Epithelial cell of esophagus (primary cell): ENCODE measurements at regions not wholly inside any gene's neighbourhood (a gene's known extent, or its start where the extent isn't known, plus 50 kb on each side); places are given as distances from the start of the nearest gene placed in this dataset.

Source experiments
- DNase-seq: peaks from one replicate; pipeline ENCODE4 v3.0.0; 2010; ENCODE audit warnings: low read depth
- H3K4me3 ChIP-seq: 2 replicates; pipeline ENCODE4 v1.5.1; 2011; ENCODE audit warnings: mild to moderate bottlenecking, low read length, control low read depth
- CTCF ChIP-seq: IDR thresholded peaks from 2 replicates; pipeline ENCODE4 v1.5.1; 2011; ENCODE audit warnings: low read depth, mild to moderate bottlenecking, low read length, control low read depth, inconsistent platforms; ENCODE audit not compliant: insufficient read depth; ENCODE audit errors: missing control alignments

GRCh38 chr4:182142176-182143085 lies 100.8 kb upstream of the TENM3 start:
- peak; percentile 44 for DNase-seq
- TF ChIP-seq CTCF = peak; percentile 9
- H3K4me3 ChIP-seq = peak overlapping the region; percentile 61

- peak; percentile 28 for DNase-seq
- TF ChIP-seq CTCF = no peak
- peak overlapping the region; percentile 61 for H3K4me3 ChIP-seq
These were observed 99.9 kb upstream of the TENM3 start for GRCh38 chr4:182143086-182143821.

GRCh38 chr4:182143822-182144625 lies 99.2 kb upstream of the TENM3 start:
- no peak for TF ChIP-seq CTCF
- peak; percentile 69 for DNase-seq
- H3K4me3 ChIP-seq = peak overlapping the region; percentile 61

GRCh38 chr4:182144626-182145333 lies 98.4 kb upstream of the TENM3 start:
- H3K4me3 ChIP-seq = peak overlapping the region; percentile 56
- DNase-seq = peak; percentile 27
- no peak for TF ChIP-seq CTCF

- TF ChIP-seq CTCF = no peak
- peak overlapping the region; percentile 56 for H3K4me3 ChIP-seq
- peak; percentile 28 for DNase-seq
These were observed 97.8 kb upstream of the TENM3 start for GRCh38 chr4:182145334-182145905.

GRCh38 chr4:182147391-182147790 lies 95.8 kb upstream of the TENM3 start:
- TF ChIP-seq CTCF = no peak
- DNase-seq = peak; percentile 71

More at GRCh38 chr4:182147391-182147790, 95.8 kb upstream of the TENM3 start:
- H3K4me3 ChIP-seq = no peak overlapping the region
